ENCODE measurements at regions not wholly inside any gene's neighbourhood (a gene's known extent, or its start where the extent isn't known, plus 50 kb on each side); places are given as distances from the start of the nearest gene placed in this dataset.

DNA sequence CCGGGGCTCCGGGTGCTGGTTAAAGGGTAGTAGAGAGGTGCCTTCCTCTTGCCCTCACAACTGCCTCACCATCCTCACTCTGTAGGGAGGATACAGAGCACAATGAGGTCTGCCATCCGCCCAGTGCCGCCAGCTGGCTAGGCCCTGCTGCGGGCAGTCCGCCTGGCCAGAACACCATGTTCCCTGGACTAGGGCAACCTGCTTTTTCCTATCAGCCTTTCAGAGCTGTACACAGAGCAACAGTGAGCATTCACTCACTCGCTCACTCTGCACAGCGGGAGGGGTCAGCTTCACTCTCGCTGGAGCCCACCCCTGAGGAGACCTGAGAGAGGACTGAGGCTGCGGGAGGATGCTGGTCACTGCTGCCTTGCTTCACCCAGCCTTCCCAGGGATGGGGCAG lies 218.7 kb upstream of the CHRNA7 start:
- BruUV-seq (replicated peaks): no TSS peak
- Histone ChIP-seq H3K4me2 (ENCODE audit: low read depth, low read length) (no peak overlapping the region), H3K4me1 (ENCODE audit: insufficient read depth, low read length) (no peaks in the 10 kb centered on the region), H3K27me3 (ENCODE audit: control insufficient read depth in 1 of 2, insufficient read depth in 2 of 2, low read length in 2 of 2) (peaks cover 0 to 8% of the 10 kb centered on the region in 2 experiments; a peak in 1 of 5 replicates), H3K79me2 (ENCODE audit: insufficient read depth, low read length) (no peaks in the 10 kb centered on the region), H2AFZ (ENCODE audit: low read length) (no peak overlapping the region), H3K4me3 (replicated peaks in 1 of 3; ENCODE audit: insufficient read depth in 1 of 3, low read depth in 2 of 3, low read length in 3 of 3) (no peak overlapping the region), H3K9ac (ENCODE audit: insufficient read depth, low read depth, low read length) (no peak overlapping the region), H4K20me1 (ENCODE audit: insufficient read depth, low read length) (no peaks in the 10 kb centered on the region), H3K36me3 (replicated peaks in 1 of 2; ENCODE audit: control insufficient read depth in 1 of 2, insufficient read depth in 2 of 2, low read length in 2 of 2) (no peaks in the 10 kb centered on the region), H3K27ac (ENCODE audit: extremely low read length, insufficient read depth, low read length) (no peak overlapping the region), H3K9me3 (ENCODE audit: low read length) (no peaks in the 10 kb centered on the region)
- ATAC-seq: no peak
- TF ChIP-seq, protein P1, sequence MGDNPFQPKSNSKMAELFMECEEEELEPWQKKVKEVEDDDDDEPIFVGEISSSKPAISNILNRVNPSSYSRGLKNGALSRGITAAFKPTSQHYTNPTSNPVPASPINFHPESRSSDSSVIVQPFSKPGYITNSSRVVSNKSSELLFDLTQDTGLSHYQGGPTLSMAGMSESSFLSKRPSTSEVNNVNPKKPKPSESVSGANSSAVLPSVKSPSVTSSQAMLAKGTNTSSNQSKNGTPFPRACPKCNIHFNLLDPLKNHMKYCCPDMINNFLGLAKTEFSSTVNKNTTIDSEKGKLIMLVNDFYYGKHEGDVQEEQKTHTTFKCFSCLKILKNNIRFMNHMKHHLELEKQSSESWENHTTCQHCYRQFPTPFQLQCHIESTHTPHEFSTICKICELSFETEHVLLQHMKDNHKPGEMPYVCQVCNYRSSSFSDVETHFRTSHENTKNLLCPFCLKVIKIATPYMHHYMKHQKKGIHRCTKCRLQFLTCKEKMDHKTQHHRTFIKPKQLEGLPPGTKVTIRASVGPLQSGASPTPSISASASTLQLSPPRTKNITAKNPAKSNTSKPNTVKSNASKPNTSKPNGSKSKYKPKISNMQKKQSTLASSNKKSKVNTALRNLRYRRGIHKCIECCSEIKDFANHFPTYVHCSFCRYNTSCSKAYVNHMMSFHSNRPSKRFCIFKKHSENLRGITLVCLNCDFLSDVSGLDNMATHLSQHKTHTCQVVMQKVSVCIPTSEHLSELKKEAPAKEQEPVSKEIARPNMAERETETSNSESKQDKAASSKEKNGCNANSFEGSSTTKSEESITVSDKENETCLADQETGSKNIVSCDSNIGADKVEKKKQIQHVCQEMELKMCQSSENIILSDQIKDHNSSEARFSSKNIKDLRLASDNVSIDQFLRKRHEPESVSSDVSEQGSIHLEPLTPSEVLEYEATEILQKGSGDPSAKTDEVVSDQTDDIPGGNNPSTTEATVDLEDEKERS (CRISPR knock-in tag; IDR thresholded peaks at IDR 0.05): no peak
- TF ChIP-seq, protein P2, sequence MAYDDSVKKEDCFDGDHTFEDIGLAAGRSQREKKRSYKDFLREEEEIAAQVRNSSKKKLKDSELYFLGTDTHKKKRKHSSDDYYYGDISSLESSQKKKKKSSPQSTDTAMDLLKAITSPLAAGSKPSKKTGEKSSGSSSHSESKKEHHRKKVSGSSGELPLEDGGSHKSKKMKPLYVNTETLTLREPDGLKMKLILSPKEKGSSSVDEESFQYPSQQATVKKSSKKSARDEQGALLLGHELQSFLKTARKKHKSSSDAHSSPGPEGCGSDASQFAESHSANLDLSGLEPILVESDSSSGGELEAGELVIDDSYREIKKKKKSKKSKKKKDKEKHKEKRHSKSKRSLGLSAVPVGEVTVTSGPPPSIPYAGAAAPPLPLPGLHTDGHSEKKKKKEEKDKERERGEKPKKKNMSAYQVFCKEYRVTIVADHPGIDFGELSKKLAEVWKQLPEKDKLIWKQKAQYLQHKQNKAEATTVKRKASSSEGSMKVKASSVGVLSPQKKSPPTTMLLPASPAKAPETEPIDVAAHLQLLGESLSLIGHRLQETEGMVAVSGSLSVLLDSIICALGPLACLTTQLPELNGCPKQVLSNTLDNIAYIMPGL (CRISPR knock-in tag; IDR thresholded peaks at IDR 0.05; ENCODE audit: borderline replicate concordance in 1 of 2, low read depth in 1 of 2): no peak
- TF ChIP-seq KAT2B (IDR thresholded peaks at IDR 0.05; ENCODE audit: borderline replicate concordance, low read depth, low read length): no peak
- intact Hi-C loops (cut with micrococcal nuclease; ENCODE audit: unreplicated experiment) (no loop called here), in situ Hi-C loops (cut with HindIII; ENCODE audit: extremely low pct_ligation_motif_present, low pct_unique_long_range_greater_than_20kb) (no loop called here)
- ChIA-PET CTCF (ENCODE audit: low intra/inter-chr PET ratio, low total read pairs) (no interaction called here), POLR2A (no interaction called here)
- DNase-seq (ENCODE audit: low spot score): no peak
- WGBS (ENCODE audit: low lambda C conversion rate): 30% methylated on average over 2 of the region's 10 CpGs
- FAIRE-seq: no peak

Data from HepG2 (cell line).